ENCODE measurements at regions not wholly inside any gene's neighbourhood (a gene's known extent, or its start where the extent isn't known, plus 50 kb on each side); places are given as distances from the start of the nearest gene placed in this dataset.

DNA sequence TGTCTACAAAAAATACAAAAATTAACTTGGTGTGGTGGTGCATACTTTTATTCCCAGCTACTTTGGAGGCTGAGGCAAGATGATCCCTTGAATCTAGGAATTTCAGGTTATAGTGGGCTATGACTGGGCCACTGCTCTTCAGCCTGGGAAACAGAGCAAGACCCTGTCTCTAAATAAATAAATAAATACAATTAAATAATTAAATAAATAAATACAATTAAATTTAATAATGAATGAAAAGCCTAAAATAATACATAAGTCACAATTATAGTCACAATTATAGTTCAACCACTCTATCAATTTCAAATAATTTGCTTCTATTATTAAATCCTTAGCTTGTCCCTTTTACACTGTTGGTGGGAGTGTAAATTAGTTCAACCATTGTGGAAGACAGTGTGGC lies 146.4 kb upstream of the RFC3 start:
- TF ChIP-seq, protein P1, sequence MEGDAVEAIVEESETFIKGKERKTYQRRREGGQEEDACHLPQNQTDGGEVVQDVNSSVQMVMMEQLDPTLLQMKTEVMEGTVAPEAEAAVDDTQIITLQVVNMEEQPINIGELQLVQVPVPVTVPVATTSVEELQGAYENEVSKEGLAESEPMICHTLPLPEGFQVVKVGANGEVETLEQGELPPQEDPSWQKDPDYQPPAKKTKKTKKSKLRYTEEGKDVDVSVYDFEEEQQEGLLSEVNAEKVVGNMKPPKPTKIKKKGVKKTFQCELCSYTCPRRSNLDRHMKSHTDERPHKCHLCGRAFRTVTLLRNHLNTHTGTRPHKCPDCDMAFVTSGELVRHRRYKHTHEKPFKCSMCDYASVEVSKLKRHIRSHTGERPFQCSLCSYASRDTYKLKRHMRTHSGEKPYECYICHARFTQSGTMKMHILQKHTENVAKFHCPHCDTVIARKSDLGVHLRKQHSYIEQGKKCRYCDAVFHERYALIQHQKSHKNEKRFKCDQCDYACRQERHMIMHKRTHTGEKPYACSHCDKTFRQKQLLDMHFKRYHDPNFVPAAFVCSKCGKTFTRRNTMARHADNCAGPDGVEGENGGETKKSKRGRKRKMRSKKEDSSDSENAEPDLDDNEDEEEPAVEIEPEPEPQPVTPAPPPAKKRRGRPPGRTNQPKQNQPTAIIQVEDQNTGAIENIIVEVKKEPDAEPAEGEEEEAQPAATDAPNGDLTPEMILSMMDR (IDR thresholded peaks at IDR 0.05): no peak
- TF ChIP-seq POLR2A (IDR thresholded peaks at IDR 0.05): no peak

All from ovary (tissue), 3 donors.